GM12892 (cell line): ENCODE measurements at regions not wholly inside any gene's neighbourhood (a gene's known extent, or its start where the extent isn't known, plus 50 kb on each side); places are given as distances from the start of the nearest gene placed in this dataset.

ENCODE experiments used
- POLR2A ChIP-seq: IDR thresholded peaks from 2 replicates; pipeline ENCODE4 v1.6.1; 2011; ENCODE audit warnings: low read depth, low read length, control low read depth
- POLR2AphosphoS5 ChIP-seq: IDR thresholded peaks from 2 replicates; pipeline ENCODE4 v1.6.1; 2011; ENCODE audit warnings: low read depth, low read length, control low read depth

DNA sequence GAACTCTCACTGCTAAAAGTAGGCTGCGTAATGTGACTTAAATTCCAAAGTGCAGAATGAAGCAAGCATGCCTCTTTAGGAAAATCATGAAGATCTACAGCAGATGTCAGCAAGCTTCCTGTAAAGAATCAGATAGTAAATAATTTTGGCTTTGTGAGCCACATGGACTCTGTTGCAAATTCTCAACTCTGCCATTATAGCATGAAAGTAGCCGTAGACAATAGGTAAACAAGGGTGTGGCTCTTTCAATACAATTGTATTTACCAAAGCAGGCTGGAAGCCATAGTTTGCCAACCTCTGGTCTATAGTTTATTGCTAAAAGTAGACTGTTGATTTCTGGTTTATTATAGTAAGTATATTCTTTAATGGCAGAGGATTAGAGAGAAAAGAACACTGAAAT is 80.3 kb upstream of the FAM9B start:
- TF ChIP-seq POLR2A, result no peak
- TF ChIP-seq POLR2AphosphoS5, result no peak
